T-helper 2 cell treated with Interferon-gamma antibody and Interleukin-4, amounts not matched to agents 5 μg/mL and 100 μg/mL, for 36 hours (primary cell): ENCODE measurements at regions not wholly inside any gene's neighbourhood (a gene's known extent, or its start where the extent isn't known, plus 50 kb on each side); places are given as distances from the start of the nearest gene placed in this dataset.
"Not testable (repeated sequence)": the region's sequence is repeated elsewhere in the genome, so short reads cannot be mapped to it uniquely, and the experiment has no call there.

ENCODE experiments used
- DNase-seq: peaks from one replicate; pipeline ENCODE4 v3.0.0; 2021; ENCODE audit warnings: low spot score
- H3K27ac Mint-ChIP-seq: one replicate; pipeline ENCODE4 v1.8.0; 2021; ENCODE audit warnings: mild to moderate bottlenecking, mixed read lengths
- H3K27me3 Mint-ChIP-seq: one replicate; pipeline ENCODE4 v1.8.0; 2021; ENCODE audit warnings: low read depth, mixed read lengths
- H3K36me3 Mint-ChIP-seq: one replicate; pipeline ENCODE4 v1.8.0; 2021; ENCODE audit warnings: low read depth, mixed read lengths
- H3K4me1 Mint-ChIP-seq: one replicate; pipeline ENCODE4 v1.8.0; 2021; ENCODE audit warnings: low read depth, mixed read lengths
- H3K4me3 Mint-ChIP-seq: one replicate; pipeline ENCODE4 v1.8.0; 2022; ENCODE audit warnings: mild to moderate bottlenecking, moderate library complexity, mixed read lengths
- H3K9me3 Mint-ChIP-seq: one replicate; pipeline ENCODE4 v1.8.0; 2021; ENCODE audit warnings: mixed read lengths

- not testable (repeated sequence) for H3K4me3 Mint-ChIP-seq, H3K9me3 Mint-ChIP-seq, H3K36me3 Mint-ChIP-seq, H3K27ac Mint-ChIP-seq, H3K4me1 Mint-ChIP-seq, DNase-seq, H3K27me3 Mint-ChIP-seq
Observed at GRCh38 chr3:164401440-164401839, 676.9 kb downstream of the SI start.

- Mint-ChIP-seq H3K36me3 (no peaks in the 10 kb centered on the region), H3K27me3 (no peaks in the 10 kb centered on the region), H3K27ac (no peak overlapping the region), H3K9me3 (peaks cover 4% of the 10 kb centered on the region), H3K4me1 (no peaks in the 10 kb centered on the region), H3K4me3 (no peak overlapping the region)
- no peak for DNase-seq
Observed at GRCh38 chr3:164397462-164397861, 680.8 kb downstream of the SI start.

DNA sequence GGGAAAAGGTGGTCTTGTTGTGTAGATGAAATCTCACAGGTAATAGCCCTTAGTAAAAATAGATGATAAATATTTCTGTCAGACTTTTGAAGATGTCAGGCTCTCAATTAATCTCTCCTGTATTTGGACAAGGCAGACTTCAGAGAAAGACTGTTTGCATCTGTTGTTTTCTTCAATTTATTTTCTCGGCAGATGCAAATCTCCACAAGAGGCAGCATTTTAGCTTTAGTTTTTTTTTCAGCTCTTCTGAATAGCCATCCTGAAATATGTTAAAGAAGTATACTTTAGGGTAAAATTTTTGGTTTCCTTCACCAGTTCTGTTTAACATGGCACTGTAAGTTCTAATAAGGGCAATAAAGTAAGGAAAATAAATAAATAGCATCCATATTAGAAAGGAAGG lies 685.1 kb downstream of the SI start:
- Mint-ChIP-seq H3K9me3 (no peaks in the 10 kb centered on the region), H3K27ac (no peak overlapping the region), H3K36me3 (no peaks in the 10 kb centered on the region), H3K27me3 (no peaks in the 10 kb centered on the region), H3K4me3 (no peak overlapping the region), H3K4me1 (no peaks in the 10 kb centered on the region)
- no peak for DNase-seq

GRCh38 chr3:164390046-164390445 lies 688.2 kb downstream of the SI start:
- H3K4me3 Mint-ChIP-seq: no peak overlapping the region
- H3K36me3 Mint-ChIP-seq: no peaks in the 10 kb centered on the region
- no peaks in the 10 kb centered on the region for H3K27me3 Mint-ChIP-seq
- H3K4me1 Mint-ChIP-seq: no peaks in the 10 kb centered on the region
- DNase-seq: no peak
- H3K9me3 Mint-ChIP-seq: no peaks in the 10 kb centered on the region
- no peak overlapping the region for H3K27ac Mint-ChIP-seq

DNA sequence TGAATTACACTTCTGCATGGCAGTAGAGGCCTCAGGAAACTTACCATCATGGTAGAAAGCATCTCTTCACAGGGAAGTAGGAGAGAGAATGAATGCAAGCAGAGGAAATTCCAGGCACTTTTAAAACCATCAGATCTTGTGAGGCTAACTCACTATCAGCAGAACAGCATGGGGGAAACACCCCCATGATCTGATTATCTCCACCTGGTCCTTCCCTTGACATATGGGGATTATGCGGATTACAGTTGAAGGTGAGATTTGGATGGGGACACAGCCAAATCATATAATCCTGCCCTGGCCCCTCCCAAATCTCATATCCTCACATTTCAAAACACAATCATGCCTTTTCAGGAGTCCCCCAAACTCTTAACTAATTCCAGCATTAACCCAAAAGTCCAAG lies 691.1 kb downstream of the SI start:
- Mint-ChIP-seq H3K36me3 (no peaks in the 10 kb centered on the region), H3K4me3 (no peak overlapping the region)

GRCh38 chr3:164380156-164380555 lies 698.1 kb downstream of the SI start:
- Mint-ChIP-seq H3K4me3 (no peak overlapping the region), H3K4me1 (no peaks in the 10 kb centered on the region), H3K36me3 (no peaks in the 10 kb centered on the region), H3K27me3 (no peaks in the 10 kb centered on the region), H3K9me3 (peaks cover 17% of the 10 kb centered on the region), H3K27ac (no peak overlapping the region)
- DNase-seq: no peak

More for the DNA sequence above, 691.1 kb downstream of the SI start:
- H3K27me3 Mint-ChIP-seq: no peaks in the 10 kb centered on the region
- no peaks in the 10 kb centered on the region for H3K4me1 Mint-ChIP-seq
- peaks cover 7% of the 10 kb centered on the region for H3K9me3 Mint-ChIP-seq
- no peak overlapping the region for H3K27ac Mint-ChIP-seq
- no peak for DNase-seq

GRCh38 chr3:164377466-164377865 lies 700.8 kb downstream of the SI start:
- Mint-ChIP-seq H3K27me3 (no peaks in the 10 kb centered on the region), H3K4me3 (no peak overlapping the region), H3K27ac (no peak overlapping the region), H3K36me3 (no peaks in the 10 kb centered on the region), H3K9me3 (peaks cover 12% of the 10 kb centered on the region), H3K4me1 (no peaks in the 10 kb centered on the region)
- DNase-seq: no peak

DNA sequence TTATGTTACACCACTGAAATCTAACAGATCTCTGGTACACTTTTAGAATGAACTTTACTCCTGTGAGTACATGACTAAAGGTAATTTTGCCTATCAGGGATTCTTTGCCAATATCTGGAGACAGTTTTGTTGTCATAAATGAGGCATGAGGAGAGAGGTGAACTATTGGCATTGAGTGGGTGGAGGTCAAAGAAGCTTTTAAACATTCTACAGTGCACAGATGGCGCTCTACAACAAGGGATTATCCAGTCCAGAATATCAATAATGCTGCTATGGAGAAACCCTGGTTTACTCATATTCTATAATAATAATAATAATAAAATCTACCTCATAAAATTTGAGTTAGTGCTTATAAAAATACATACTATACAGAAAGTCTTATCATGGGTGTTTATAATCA lies 702.3 kb downstream of the SI start:
- Mint-ChIP-seq H3K27ac (no peak overlapping the region), H3K4me1 (no peaks in the 10 kb centered on the region), H3K9me3 (peaks cover 9% of the 10 kb centered on the region), H3K27me3 (no peaks in the 10 kb centered on the region), H3K4me3 (no peak overlapping the region), H3K36me3 (no peaks in the 10 kb centered on the region)
- no peak for DNase-seq

DNA sequence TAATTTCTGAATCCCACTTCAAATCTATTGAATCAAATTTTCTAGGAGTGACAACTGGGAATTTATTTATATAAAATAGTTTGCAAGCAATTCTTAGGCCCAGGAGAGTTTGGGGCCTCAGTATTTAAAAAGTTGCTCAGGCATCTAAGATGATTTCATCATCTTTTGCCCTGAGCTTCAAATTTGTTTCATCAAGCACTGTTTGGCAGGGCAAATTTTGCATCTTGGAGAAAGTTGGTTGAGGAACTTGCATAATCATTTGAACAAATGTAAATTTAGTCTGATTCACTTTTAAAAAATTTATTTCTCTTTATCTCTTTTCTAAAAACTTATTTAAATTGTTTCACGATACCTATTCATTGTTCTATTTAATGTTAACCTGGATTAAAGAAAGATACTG lies 702.8 kb downstream of the SI start:
- DNase-seq: no peak
- H3K36me3 Mint-ChIP-seq: no peaks in the 10 kb centered on the region
- H3K4me1 Mint-ChIP-seq: no peaks in the 10 kb centered on the region
- H3K27me3 Mint-ChIP-seq: no peaks in the 10 kb centered on the region
- H3K27ac Mint-ChIP-seq: no peak overlapping the region
- H3K4me3 Mint-ChIP-seq: no peak overlapping the region
- peaks cover 9% of the 10 kb centered on the region for H3K9me3 Mint-ChIP-seq

- H3K27ac Mint-ChIP-seq: no peak overlapping the region
- H3K4me1 Mint-ChIP-seq: no peaks in the 10 kb centered on the region
- DNase-seq: no peak
Observed at GRCh38 chr3:164371681-164372080, 706.6 kb downstream of the SI start.

DNA sequence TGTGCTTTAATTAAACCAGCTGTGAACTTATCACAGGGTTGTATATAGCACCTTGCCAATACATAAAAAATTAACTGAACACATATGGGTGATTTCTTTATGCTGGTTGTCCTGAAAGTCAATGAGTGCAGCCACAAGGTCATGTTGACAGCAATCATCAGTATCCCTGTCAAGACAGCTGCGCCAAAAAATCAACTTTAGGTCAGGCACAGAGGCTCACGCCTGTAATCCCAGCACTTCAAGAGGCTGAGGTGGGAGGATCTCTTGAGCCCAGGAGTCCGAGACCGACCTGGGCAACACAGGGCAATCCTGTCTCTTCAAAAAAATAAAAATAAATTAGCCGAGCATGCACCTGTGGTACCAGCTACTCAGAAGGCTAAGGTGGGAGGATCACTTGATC lies 707.3 kb downstream of the SI start:
- Mint-ChIP-seq H3K27me3 (no peaks in the 10 kb centered on the region), H3K27ac (no peak overlapping the region), H3K4me3 (no peak overlapping the region), H3K4me1 (no peaks in the 10 kb centered on the region), H3K36me3 (no peaks in the 10 kb centered on the region), H3K9me3 (peaks cover 10% of the 10 kb centered on the region)
- DNase-seq: no peak

More at GRCh38 chr3:164371681-164372080, 706.6 kb downstream of the SI start:
- Mint-ChIP-seq H3K9me3 (peaks cover 12% of the 10 kb centered on the region), H3K27me3 (no peaks in the 10 kb centered on the region), H3K36me3 (no peaks in the 10 kb centered on the region), H3K4me3 (no peak overlapping the region)

GRCh38 chr3:164365242-164365641 lies 713.1 kb downstream of the SI start:
- H3K36me3 Mint-ChIP-seq: no peaks in the 10 kb centered on the region
- no peaks in the 10 kb centered on the region for H3K27me3 Mint-ChIP-seq
- H3K4me3 Mint-ChIP-seq: no peak overlapping the region
- H3K4me1 Mint-ChIP-seq: no peaks in the 10 kb centered on the region
- H3K27ac Mint-ChIP-seq: no peak overlapping the region
- no peak for DNase-seq
- H3K9me3 Mint-ChIP-seq: peaks cover 10% of the 10 kb centered on the region

- no peaks in the 10 kb centered on the region for H3K36me3 Mint-ChIP-seq
- no peak overlapping the region for H3K27ac Mint-ChIP-seq
- H3K9me3 Mint-ChIP-seq: peaks cover 10% of the 10 kb centered on the region
- no peak for DNase-seq
- H3K27me3 Mint-ChIP-seq: no peaks in the 10 kb centered on the region
- no peak overlapping the region for H3K4me3 Mint-ChIP-seq
- no peaks in the 10 kb centered on the region for H3K4me1 Mint-ChIP-seq
Observed at GRCh38 chr3:164364111-164364510, 714.2 kb downstream of the SI start.

DNA sequence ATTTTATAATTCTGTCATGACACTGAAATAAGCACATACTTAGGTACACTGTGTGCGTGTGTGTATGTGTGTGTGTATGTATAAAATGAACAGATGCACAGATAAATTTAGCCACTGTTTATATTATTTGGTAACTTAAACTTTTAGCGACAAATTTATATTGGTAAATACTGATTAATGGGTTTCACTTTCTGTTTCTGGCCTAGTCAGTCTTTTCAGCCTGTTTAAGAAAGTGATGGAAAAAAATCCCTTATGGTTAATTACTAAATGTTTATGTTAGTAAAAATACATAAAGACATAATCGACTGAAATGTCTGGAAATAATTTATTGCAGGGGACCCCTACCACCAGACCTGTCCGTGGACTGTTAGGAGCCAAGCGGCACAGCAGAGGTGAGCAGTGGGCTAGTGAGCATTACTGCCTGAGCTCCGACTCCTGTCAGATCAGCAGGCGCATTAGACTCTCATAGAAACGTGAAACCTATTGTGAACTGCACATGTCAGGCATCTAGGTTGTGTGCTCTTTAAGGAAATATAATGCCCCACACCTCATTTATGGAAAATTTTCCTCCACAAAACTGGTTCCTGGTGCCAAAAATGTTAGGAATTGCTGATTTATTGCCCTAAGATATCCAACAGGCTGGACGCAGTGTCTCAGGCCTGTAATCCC lies 717.4 kb downstream of the SI start:
- H3K27me3 Mint-ChIP-seq: no peaks in the 10 kb centered on the region
- H3K4me1 Mint-ChIP-seq: no peaks in the 10 kb centered on the region
- H3K27ac Mint-ChIP-seq: no peak overlapping the region
- no peak for DNase-seq
- H3K36me3 Mint-ChIP-seq: no peaks in the 10 kb centered on the region
- H3K4me3 Mint-ChIP-seq: no peak overlapping the region
- H3K9me3 Mint-ChIP-seq: peaks cover 7% of the 10 kb centered on the region

DNA sequence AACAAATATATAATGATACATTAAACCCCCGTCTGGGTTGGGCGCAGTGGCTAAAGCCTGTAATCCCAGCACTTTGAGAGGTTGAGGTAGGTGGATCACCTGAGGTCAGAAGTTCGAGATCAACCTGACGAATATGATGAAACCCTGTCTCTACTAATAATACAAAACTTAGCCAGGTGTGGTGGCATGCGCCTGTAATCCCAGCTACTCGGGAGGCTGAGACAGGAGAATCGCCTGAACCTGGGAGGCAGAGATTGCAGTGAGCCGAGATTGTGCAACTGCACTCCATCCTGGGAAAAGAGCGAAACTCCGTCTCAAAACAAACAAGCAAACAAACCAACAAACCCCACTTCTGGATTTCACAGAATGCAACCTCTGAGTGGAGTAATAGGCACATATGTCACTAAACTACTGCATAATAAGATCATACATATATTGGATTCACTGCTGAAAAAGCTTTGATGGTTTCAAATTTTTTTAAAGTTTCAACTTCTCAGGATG lies 718.2 kb downstream of the SI start:
- Mint-ChIP-seq H3K36me3 (no peaks in the 10 kb centered on the region), H3K27ac (no peak overlapping the region), H3K27me3 (no peaks in the 10 kb centered on the region), H3K4me1 (no peaks in the 10 kb centered on the region), H3K4me3 (no peak overlapping the region), H3K9me3 (peaks cover 7% of the 10 kb centered on the region)
- DNase-seq: no peak
